SW 1271 (cell line): ENCODE measurements at regions not wholly inside any gene's neighbourhood (a gene's known extent, or its start where the extent isn't known, plus 50 kb on each side); places are given as distances from the start of the nearest gene placed in this dataset.

Source experiments
- DNase-seq, 2 experiments: peaks; one replicate each; lab custom pipeline; 2025; lab: John Stamatoyannopoulos, UW

GRCh38 chr11:59302991-59303390 is 55.7 kb upstream of the OR5AN1 start:
- no peak for DNase-seq

- no peak for DNase-seq
Observed at GRCh38 chr11:59295435-59295834, 63.3 kb upstream of the OR5AN1 start.

- DNase-seq, result no peak
Observed at GRCh38 chr11:59292611-59293010, 66.1 kb upstream of the OR5AN1 start.

GRCh38 chr11:59291228-59291627 is 67.5 kb upstream of the OR5AN1 start:
- no peak for DNase-seq

- no peak for DNase-seq
Observed at GRCh38 chr11:59289356-59290181, 69.1 kb upstream of the OR5AN1 start.

GRCh38 chr11:59285716-59286260 is 72.9 kb upstream of the OR5AN1 start:
- DNase-seq, result no peak

GRCh38 chr11:59284773-59285129 is 72.0 kb upstream of the MPEG1 start:
- DNase-seq, result no peak

- peak in 1 of 2 experiments; percentile 42 for DNase-seq
Observed at GRCh38 chr11:59283825-59284772, 71.4 kb upstream of the MPEG1 start.

GRCh38 chr11:59283311-59283710 is 70.6 kb upstream of the MPEG1 start:
- DNase-seq, result no peak

- no peak for DNase-seq
Observed at GRCh38 chr11:59281177-59281576, 68.5 kb upstream of the MPEG1 start.

- DNase-seq, result no peak
Observed at GRCh38 chr11:59273373-59273841, 60.7 kb upstream of the MPEG1 start.

- DNase-seq, result no peak
Observed at GRCh38 chr11:59272771-59273372, 60.1 kb upstream of the MPEG1 start.

GRCh38 chr11:59271811-59272327 is 59.1 kb upstream of the MPEG1 start:
- no peak for DNase-seq

- DNase-seq, result no peak
Observed at GRCh38 chr11:59271247-59271755, 58.6 kb upstream of the MPEG1 start.

- no peak for DNase-seq
Observed at GRCh38 chr11:59267736-59268475, 55.2 kb upstream of the MPEG1 start.

- DNase-seq, result no peak
Observed at GRCh38 chr11:59267196-59267595, 54.5 kb upstream of the MPEG1 start.

GRCh38 chr11:59266491-59266890 is 53.8 kb upstream of the MPEG1 start:
- no peak for DNase-seq

GRCh38 chr11:59265735-59266134 is 53.0 kb upstream of the MPEG1 start:
- no peak for DNase-seq

- DNase-seq, result no peak
Observed at GRCh38 chr11:59264736-59265135, 52.0 kb upstream of the MPEG1 start.

GRCh38 chr11:59263225-59263894 is 50.6 kb upstream of the MPEG1 start:
- DNase-seq, result no peak
